Stimulated activated CD4-positive, alpha-beta T cell treated with anti-CD3 and anti-CD28 coated beads, Interleukin-1b, Interleukin-23, amount 100 ng/mL, for 1 hour (primary cell): ENCODE measurements at regions not wholly inside any gene's neighbourhood (a gene's known extent, or its start where the extent isn't known, plus 50 kb on each side); places are given as distances from the start of the nearest gene placed in this dataset.

Source experiments
- DNase-seq, 2 donors: peaks; one replicate each; pipeline ENCODE4 v3.0.0-alpha.2; 2020; ENCODE audit warnings: low read depth in 2 of 2

DNA sequence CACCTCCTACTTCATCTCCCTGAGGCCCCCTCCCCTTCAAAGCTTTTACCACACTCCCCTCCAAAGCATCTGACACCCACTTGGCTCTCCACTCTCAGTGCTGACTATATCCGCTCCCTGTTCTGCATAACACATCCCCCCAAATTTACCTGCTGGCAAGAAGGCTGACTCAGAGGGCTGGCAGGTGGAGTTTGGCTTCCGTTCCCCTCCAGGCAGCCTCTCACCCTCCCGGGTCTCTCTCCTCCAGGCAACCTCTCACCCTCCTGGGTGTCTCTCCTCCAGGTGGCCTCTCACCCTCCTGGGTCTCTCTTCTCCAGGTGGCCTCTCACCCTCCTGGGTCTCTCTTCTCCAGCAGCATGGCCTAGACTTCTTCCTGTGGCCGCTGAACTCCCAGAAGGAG lies 562.1 kb downstream of the NPHP4 start:
- DNase-seq = no peak

DNA sequence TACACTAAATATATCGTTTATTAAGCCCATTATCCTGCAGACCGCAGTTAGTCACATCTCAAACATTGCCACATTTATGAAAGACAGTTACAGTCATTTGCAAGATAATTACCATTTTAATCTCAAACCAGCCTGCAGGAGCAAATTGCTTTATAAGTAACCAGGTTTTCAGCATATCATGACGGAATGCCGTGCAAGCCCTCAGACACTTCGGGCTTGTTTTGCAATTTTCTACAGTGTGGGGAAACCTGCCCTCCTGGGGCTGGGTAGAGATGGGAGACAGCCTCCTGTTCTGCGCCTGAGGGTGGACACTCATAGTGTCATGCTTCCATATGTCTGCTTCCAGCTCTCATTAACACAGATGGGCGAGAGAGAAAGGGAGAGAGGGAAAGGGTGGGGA lies 563.9 kb downstream of the NPHP4 start:
- no peak for DNase-seq

GRCh38 chr1:5427026-5427613 lies 565.1 kb downstream of the NPHP4 start:
- DNase-seq = no peak

DNA sequence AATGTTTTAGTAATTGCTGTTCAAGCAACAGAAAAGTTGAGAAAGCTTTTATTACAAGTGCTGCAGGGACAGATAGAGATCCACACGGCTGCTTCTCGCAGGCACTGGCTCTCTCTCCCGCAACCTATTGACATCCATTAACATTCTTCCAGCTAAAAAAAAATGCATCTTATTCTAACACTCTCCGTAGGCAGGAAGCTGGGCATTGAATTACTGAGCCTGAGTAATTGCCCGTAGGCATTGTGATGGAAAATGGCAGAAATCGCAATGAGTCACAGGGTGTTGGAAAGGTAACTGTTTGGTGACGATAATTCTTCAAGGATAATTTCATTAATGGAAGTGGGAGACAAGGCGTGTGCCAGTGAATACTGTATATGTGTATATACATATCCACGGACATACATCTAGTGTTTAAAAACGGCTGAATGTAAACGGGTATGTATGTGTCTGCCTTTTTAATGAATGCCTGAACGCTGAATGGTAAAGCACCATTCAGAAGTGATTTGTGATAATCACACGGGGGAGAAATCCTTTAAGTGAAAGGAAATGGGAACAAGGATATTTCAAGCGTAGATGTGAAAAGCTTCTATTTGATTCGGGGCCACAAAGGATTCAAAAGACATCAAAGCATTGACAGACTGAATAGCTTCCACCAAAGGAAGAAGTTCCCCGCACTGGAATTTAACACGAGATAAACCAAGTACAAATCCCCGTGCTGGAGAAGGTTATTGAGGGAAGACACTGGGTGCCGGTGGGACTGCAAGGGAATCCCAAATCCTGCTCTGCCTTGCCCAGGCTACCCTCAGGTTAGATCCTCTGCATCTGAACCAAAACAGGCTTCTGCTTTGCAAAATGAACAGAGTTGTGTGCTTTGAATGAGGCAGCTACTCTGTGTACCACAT lies 567.2 kb downstream of the NPHP4 start:
- DNase-seq = no peak

- DNase-seq = no peak
Observed at GRCh38 chr1:5423109-5423508, 569.1 kb downstream of the NPHP4 start.

- no peak for DNase-seq
Observed at GRCh38 chr1:5419501-5419900, 572.7 kb downstream of the NPHP4 start.

GRCh38 chr1:5416518-5416917 lies 575.7 kb downstream of the NPHP4 start:
- no peak for DNase-seq

- DNase-seq = no peak
Observed at GRCh38 chr1:5415606-5416005, 576.6 kb downstream of the NPHP4 start.

GRCh38 chr1:5410652-5411051 lies 581.6 kb downstream of the NPHP4 start:
- no peak for DNase-seq

DNA sequence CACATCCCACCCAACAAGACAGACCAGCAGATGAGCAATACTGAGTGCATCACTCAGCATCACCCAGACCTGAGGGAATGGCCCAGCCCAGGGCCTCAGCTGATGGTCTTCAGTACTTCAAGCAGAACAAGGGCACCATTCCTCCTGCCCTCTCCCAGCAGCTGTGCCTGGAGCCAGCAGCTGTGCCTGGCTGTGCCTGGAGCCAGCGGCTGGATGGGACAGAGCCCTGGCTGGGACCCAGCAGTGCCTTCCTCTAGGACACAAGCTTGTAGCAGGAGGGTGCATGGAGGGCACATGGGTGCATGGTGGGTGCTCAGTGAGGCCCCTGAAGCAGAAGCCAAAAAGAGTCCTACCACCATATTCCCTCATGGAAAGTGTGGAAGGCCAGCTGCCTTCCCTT lies 583.8 kb downstream of the NPHP4 start:
- DNase-seq = no peak

- no peak for DNase-seq
Observed at GRCh38 chr1:5405263-5405662, 587.0 kb downstream of the NPHP4 start.

- DNase-seq = no peak
Observed at GRCh38 chr1:5404412-5405203, 587.6 kb downstream of the NPHP4 start.

DNA sequence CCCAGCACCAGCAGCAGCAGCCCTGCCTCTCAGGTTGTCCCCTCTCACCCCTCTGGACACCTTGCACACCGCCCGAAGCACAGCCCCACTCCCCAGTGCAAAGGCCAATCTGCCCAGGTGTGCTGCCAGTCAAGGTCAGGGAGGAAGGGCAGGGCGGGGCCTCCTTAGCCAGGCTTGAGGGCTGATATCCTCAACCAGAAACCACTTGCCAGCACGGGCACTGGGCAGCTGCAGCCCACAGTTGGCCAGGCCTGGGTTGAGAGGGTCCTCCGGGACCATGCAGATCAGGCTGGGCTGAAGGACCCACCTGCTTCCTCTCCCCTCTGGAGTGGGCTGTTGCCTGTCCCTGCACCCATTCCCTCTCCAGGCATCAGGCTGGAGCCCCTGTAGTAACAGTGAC lies 588.3 kb downstream of the NPHP4 start:
- DNase-seq = no peak

GRCh38 chr1:5402618-5403017 lies 589.6 kb downstream of the NPHP4 start:
- no peak for DNase-seq

- no peak for DNase-seq
Observed at GRCh38 chr1:5399771-5400170, 592.5 kb downstream of the NPHP4 start.

DNA sequence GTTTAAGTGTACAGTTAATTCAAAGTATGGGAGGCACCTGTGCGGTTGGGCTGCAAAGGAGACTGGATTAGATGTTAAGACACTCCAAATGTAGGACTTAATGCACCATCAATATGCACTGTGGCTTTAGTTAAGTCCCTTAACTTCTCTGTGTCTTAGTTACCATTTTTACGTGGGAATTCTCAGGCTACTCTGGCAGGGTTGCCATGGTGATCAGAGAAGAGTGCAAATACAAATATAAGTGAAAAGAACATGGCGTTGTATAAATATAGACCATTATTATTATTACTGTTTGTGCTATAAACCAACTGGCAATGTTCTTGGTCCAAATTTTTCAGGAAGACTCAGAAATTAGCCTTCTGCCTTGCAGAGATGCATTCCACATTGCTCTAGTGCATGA lies 595.6 kb downstream of the NPHP4 start:
- no peak for DNase-seq

- no peak for DNase-seq
Observed at GRCh38 chr1:5394111-5394510, 598.1 kb downstream of the NPHP4 start.

- no peak for DNase-seq
Observed at GRCh38 chr1:5393603-5394002, 598.6 kb downstream of the NPHP4 start.

GRCh38 chr1:5393146-5393545 lies 599.1 kb downstream of the NPHP4 start:
- no peak for DNase-seq

GRCh38 chr1:5391725-5392124 lies 600.5 kb downstream of the NPHP4 start:
- no peak for DNase-seq

GRCh38 chr1:5390504-5390903 lies 601.7 kb downstream of the NPHP4 start:
- no peak for DNase-seq

GRCh38 chr1:5389101-5389885 lies 602.9 kb downstream of the NPHP4 start:
- DNase-seq = no peak
